ENCODE measurements at regions not wholly inside any gene's neighbourhood (a gene's known extent, or its start where the extent isn't known, plus 50 kb on each side); places are given as distances from the start of the nearest gene placed in this dataset.

DNA sequence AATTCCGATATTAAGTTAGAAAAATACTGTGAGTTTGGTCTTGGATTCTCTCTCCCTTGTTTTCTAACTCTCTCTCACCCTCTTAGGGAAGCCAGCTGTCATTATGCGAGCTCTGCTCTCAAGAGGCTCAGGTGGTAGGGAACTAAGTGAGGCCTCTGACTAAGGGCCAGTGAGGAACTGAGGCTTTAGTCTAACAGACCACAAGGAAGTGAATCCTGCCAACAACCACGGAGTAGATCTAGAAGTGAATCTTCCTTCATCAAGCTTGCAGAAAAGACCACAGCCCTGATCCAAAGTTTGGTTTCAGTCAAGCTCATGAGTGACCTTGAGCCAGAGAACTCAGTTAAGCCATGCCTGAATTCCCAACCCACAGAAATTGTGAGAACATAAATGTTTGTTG, 180.1 kb upstream of the PRMT6 start:
- TF ChIP-seq HNF4A (conservative IDR thresholded peaks at IDR 0.05) (no peak), RAD21 (IDR thresholded peaks at IDR 0.05) (no peak), JUND (IDR thresholded peaks at IDR 0.05) (no peak), YY1 (IDR thresholded peaks at IDR 0.05) (no peak)
- TF ChIP-seq, protein P1, sequence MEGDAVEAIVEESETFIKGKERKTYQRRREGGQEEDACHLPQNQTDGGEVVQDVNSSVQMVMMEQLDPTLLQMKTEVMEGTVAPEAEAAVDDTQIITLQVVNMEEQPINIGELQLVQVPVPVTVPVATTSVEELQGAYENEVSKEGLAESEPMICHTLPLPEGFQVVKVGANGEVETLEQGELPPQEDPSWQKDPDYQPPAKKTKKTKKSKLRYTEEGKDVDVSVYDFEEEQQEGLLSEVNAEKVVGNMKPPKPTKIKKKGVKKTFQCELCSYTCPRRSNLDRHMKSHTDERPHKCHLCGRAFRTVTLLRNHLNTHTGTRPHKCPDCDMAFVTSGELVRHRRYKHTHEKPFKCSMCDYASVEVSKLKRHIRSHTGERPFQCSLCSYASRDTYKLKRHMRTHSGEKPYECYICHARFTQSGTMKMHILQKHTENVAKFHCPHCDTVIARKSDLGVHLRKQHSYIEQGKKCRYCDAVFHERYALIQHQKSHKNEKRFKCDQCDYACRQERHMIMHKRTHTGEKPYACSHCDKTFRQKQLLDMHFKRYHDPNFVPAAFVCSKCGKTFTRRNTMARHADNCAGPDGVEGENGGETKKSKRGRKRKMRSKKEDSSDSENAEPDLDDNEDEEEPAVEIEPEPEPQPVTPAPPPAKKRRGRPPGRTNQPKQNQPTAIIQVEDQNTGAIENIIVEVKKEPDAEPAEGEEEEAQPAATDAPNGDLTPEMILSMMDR (IDR thresholded peaks at IDR 0.05; ENCODE audit: low read depth, low read length, missing input control), result no peak
- TF ChIP-seq, protein P2, sequence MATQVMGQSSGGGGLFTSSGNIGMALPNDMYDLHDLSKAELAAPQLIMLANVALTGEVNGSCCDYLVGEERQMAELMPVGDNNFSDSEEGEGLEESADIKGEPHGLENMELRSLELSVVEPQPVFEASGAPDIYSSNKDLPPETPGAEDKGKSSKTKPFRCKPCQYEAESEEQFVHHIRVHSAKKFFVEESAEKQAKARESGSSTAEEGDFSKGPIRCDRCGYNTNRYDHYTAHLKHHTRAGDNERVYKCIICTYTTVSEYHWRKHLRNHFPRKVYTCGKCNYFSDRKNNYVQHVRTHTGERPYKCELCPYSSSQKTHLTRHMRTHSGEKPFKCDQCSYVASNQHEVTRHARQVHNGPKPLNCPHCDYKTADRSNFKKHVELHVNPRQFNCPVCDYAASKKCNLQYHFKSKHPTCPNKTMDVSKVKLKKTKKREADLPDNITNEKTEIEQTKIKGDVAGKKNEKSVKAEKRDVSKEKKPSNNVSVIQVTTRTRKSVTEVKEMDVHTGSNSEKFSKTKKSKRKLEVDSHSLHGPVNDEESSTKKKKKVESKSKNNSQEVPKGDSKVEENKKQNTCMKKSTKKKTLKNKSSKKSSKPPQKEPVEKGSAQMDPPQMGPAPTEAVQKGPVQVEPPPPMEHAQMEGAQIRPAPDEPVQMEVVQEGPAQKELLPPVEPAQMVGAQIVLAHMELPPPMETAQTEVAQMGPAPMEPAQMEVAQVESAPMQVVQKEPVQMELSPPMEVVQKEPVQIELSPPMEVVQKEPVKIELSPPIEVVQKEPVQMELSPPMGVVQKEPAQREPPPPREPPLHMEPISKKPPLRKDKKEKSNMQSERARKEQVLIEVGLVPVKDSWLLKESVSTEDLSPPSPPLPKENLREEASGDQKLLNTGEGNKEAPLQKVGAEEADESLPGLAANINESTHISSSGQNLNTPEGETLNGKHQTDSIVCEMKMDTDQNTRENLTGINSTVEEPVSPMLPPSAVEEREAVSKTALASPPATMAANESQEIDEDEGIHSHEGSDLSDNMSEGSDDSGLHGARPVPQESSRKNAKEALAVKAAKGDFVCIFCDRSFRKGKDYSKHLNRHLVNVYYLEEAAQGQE (IDR thresholded peaks at IDR 0.05), result no peak
- TF ChIP-seq, protein P3, sequence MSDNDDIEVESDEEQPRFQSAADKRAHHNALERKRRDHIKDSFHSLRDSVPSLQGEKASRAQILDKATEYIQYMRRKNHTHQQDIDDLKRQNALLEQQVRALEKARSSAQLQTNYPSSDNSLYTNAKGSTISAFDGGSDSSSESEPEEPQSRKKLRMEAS (IDR thresholded peaks at IDR 0.05), result no peak

Data from liver (tissue), 3 donors.